Neural progenitor cell (in vitro differentiated cells): ENCODE measurements at regions not wholly inside any gene's neighbourhood (a gene's known extent, or its start where the extent isn't known, plus 50 kb on each side); places are given as distances from the start of the nearest gene placed in this dataset.

Experiments
- CTCF ChIP-seq: fragments of 200-600 bp; sonication (generic); IDR thresholded peaks from 2 replicates; pipeline ENCODE4 v1.5.1; 2017; ENCODE audit warnings: antibody characterized with exemption, mild to moderate bottlenecking
- EZH2 ChIP-seq: fragments of 200-600 bp; sonication (generic); IDR thresholded peaks from 2 replicates; pipeline ENCODE4 v1.6.1; 2017; ENCODE audit warnings: antibody characterized with exemption, mild to moderate bottlenecking, moderate library complexity
- EZH2phosphoT487 ChIP-seq: fragments of 200-600 bp; sonication (generic); IDR thresholded peaks from 2 replicates; pipeline ENCODE4 v1.6.1; 2017; ENCODE audit warnings: antibody characterized with exemption

- no peak for TF ChIP-seq CTCF
- no peak for TF ChIP-seq EZH2phosphoT487
- TF ChIP-seq EZH2: no peak
Measured at GRCh38 chr4:159867673-159868072, 764.8 kb downstream of the RAPGEF2 start.
